DMS79 treated with DMSO at 0.1 percent for 48 hours (cell line): ENCODE measurements at regions not wholly inside any gene's neighbourhood (a gene's known extent, or its start where the extent isn't known, plus 50 kb on each side); places are given as distances from the start of the nearest gene placed in this dataset.
"Not testable (repeated sequence)": the region's sequence is repeated elsewhere in the genome, so short reads cannot be mapped to it uniquely, and the experiment has no call there.

ENCODE experiments used
- DNase-seq: peaks from one replicate; lab custom pipeline; 2025; lab: John Stamatoyannopoulos, UW

- no peak for DNase-seq
These were observed 364.8 kb upstream of the SORCS1 start for GRCh38 chr10:107529350-107529749.

GRCh38 chr10:107520348-107520747 is 355.8 kb upstream of the SORCS1 start:
- no peak for DNase-seq

- DNase-seq, result no peak
These were observed 353.3 kb upstream of the SORCS1 start for GRCh38 chr10:107517811-107518210.

- no peak for DNase-seq
These were observed 351.8 kb upstream of the SORCS1 start for GRCh38 chr10:107516349-107516748.

- DNase-seq, result not testable (repeated sequence)
These were observed 339.5 kb upstream of the SORCS1 start for GRCh38 chr10:107504011-107504410.

- DNase-seq, result no peak
These were observed 337.9 kb upstream of the SORCS1 start for GRCh38 chr10:107502229-107502985.

GRCh38 chr10:107498983-107499382 is 334.5 kb upstream of the SORCS1 start:
- DNase-seq, result no peak

GRCh38 chr10:107497024-107497423 is 332.5 kb upstream of the SORCS1 start:
- no peak for DNase-seq

GRCh38 chr10:107496594-107496993 is 332.1 kb upstream of the SORCS1 start:
- no peak for DNase-seq

GRCh38 chr10:107492389-107492788 is 327.9 kb upstream of the SORCS1 start:
- no peak for DNase-seq

GRCh38 chr10:107490389-107490788 is 325.9 kb upstream of the SORCS1 start:
- DNase-seq, result no peak

GRCh38 chr10:107487284-107487683 is 322.8 kb upstream of the SORCS1 start:
- no peak for DNase-seq

GRCh38 chr10:107485019-107485418 is 320.5 kb upstream of the SORCS1 start:
- DNase-seq, result no peak

GRCh38 chr10:107481881-107482280 is 317.4 kb upstream of the SORCS1 start:
- DNase-seq, result no peak

GRCh38 chr10:107481224-107481623 is 316.7 kb upstream of the SORCS1 start:
- DNase-seq, result no peak

- no peak for DNase-seq
These were observed 316.3 kb upstream of the SORCS1 start for GRCh38 chr10:107480781-107481180.

GRCh38 chr10:107477266-107477665 is 312.8 kb upstream of the SORCS1 start:
- no peak for DNase-seq

GRCh38 chr10:107476408-107476807 is 311.9 kb upstream of the SORCS1 start:
- DNase-seq, result no peak

- DNase-seq, result no peak
These were observed 310.1 kb upstream of the SORCS1 start for GRCh38 chr10:107474650-107475049.

- no peak for DNase-seq
These were observed 308.7 kb upstream of the SORCS1 start for GRCh38 chr10:107473225-107473624.

- no peak for DNase-seq
These were observed 307.4 kb upstream of the SORCS1 start for GRCh38 chr10:107471911-107472310.

GRCh38 chr10:107453561-107453960 is 289.1 kb upstream of the SORCS1 start:
- DNase-seq, result no peak

GRCh38 chr10:107451047-107451446 is 286.5 kb upstream of the SORCS1 start:
- no peak for DNase-seq

GRCh38 chr10:107450056-107450455 is 285.6 kb upstream of the SORCS1 start:
- no peak for DNase-seq
